Vagina (tissue), 2 donors: ENCODE measurements at regions not wholly inside any gene's neighbourhood (a gene's known extent, or its start where the extent isn't known, plus 50 kb on each side); places are given as distances from the start of the nearest gene placed in this dataset.

Source experiments
- DNase-seq, 2 donors: peaks; one replicate each; pipeline ENCODE4 v3.0.0-alpha.2; 2017; ENCODE audit errors: extremely low spot score in 2 of 2
- H3K27ac ChIP-seq: fragments of 200-600 bp; sonication (generic); one replicate; pipeline ENCODE4 v1.5.1; 2019
- H3K27me3 ChIP-seq: fragments of 200-600 bp; sonication (generic); one replicate; pipeline ENCODE4 v1.5.1; 2019
- H3K36me3 ChIP-seq, 2 donors: fragments of 200-600 bp; sonication (generic); one replicate each; pipeline ENCODE4 v1.5.1; 2017 to 2019
- H3K4me1 ChIP-seq: fragments of 200-600 bp; sonication (generic); one replicate; pipeline ENCODE4 v1.5.1; 2019
- H3K4me3 ChIP-seq, 2 donors: fragments of 200-600 bp; sonication (generic); 1 replicate in 1 of 2; 2 replicates in 1 of 2; pipeline ENCODE4 v1.5.1; 2016 to 2019
- H3K9me3 ChIP-seq: fragments of 200-600 bp; sonication (generic); one replicate; pipeline ENCODE4 v1.5.1; 2019
- CTCF ChIP-seq, 3 experiments: fragments of 450-650 bp in 2 of 3; fragments of 200-600 bp in 1 of 3; sonication (generic) in 1 of 3; IDR thresholded peaks; one replicate each; pipeline ENCODE4 v1.5.1; 2017 to 2019; ENCODE audit warnings: antibody characterized with exemption in 3 of 3, mild to moderate bottlenecking in 2 of 3, moderate library complexity in 2 of 3
- POLR2A ChIP-seq, 2 donors: fragments of 450-650 bp; IDR thresholded peaks; one replicate each; pipeline ENCODE4 v1.6.1; 2017; ENCODE audit warnings: antibody characterized with exemption in 2 of 2, mild to moderate bottlenecking in 2 of 2, moderate library complexity in 2 of 2
- POLR2AphosphoS5 ChIP-seq, 2 donors: sonication (generic); formaldehyde crosslinking; IDR thresholded peaks; one replicate each; pipeline ENCODE4 v1.9.0; 2017; ENCODE audit warnings: antibody characterized with exemption in 2 of 2, mild to moderate bottlenecking in 2 of 2, low read depth in 1 of 2; ENCODE audit not compliant: insufficient read depth in 1 of 2
- intact Hi-C: fragments of 100-400 bp; cut with DNase I; formaldehyde crosslinking; loops from one replicate; pipeline ENCODE4 v1.15.1; 2023

GRCh38 chr7:13633857-13634256 is 355.6 kb downstream of the ETV1 start:
- no peak for TF ChIP-seq POLR2A (IDR thresholded peaks at IDR 0.05)
- TF ChIP-seq CTCF (IDR thresholded peaks at IDR 0.05), result no peak
- TF ChIP-seq POLR2AphosphoS5 (IDR thresholded peaks at IDR 0.05; ENCODE audit: insufficient read depth in 1 of 2, low read depth in 1 of 2), result no peak
- no peaks in the 10 kb centered on the region for H3K9me3 ChIP-seq
- intact Hi-C loops, result no loop called here
- H3K27me3 ChIP-seq, result no peaks in the 10 kb centered on the region
- DNase-seq, result no peak
- no peak overlapping the region for H3K4me3 ChIP-seq
- H3K27ac ChIP-seq, result no peak overlapping the region
- H3K36me3 ChIP-seq, result no peaks in the 10 kb centered on the region
- no peaks in the 10 kb centered on the region for H3K4me1 ChIP-seq

GRCh38 chr7:13639396-13639795 is 350.1 kb downstream of the ETV1 start:
- Histone ChIP-seq H3K27ac (no peak overlapping the region), H3K4me3 (no peak overlapping the region), H3K9me3 (no peaks in the 10 kb centered on the region), H3K36me3 (no peaks in the 10 kb centered on the region), H3K4me1 (no peaks in the 10 kb centered on the region), H3K27me3 (no peaks in the 10 kb centered on the region)
- no peak for TF ChIP-seq POLR2AphosphoS5 (IDR thresholded peaks at IDR 0.05; ENCODE audit: insufficient read depth in 1 of 2, low read depth in 1 of 2)
- intact Hi-C loops, result no loop called here
- DNase-seq, result no peak

- no peak for DNase-seq
- H3K36me3 ChIP-seq, result no peaks in the 10 kb centered on the region
- H3K27me3 ChIP-seq, result no peaks in the 10 kb centered on the region
- H3K27ac ChIP-seq, result no peak overlapping the region
- no peaks in the 10 kb centered on the region for H3K9me3 ChIP-seq
- no peak for TF ChIP-seq CTCF (IDR thresholded peaks at IDR 0.05)
- TF ChIP-seq POLR2A (IDR thresholded peaks at IDR 0.05), result no peak
- TF ChIP-seq POLR2AphosphoS5 (IDR thresholded peaks at IDR 0.05; ENCODE audit: insufficient read depth in 1 of 2, low read depth in 1 of 2), result no peak
- no peak overlapping the region for H3K4me3 ChIP-seq
- intact Hi-C loops, result no loop called here
- H3K4me1 ChIP-seq, result no peaks in the 10 kb centered on the region
These were observed 347.8 kb downstream of the ETV1 start for GRCh38 chr7:13641714-13642113.

- no peak for DNase-seq
- TF ChIP-seq CTCF (IDR thresholded peaks at IDR 0.05), result no peak
- no peak for TF ChIP-seq POLR2A (IDR thresholded peaks at IDR 0.05)
- TF ChIP-seq POLR2AphosphoS5 (IDR thresholded peaks at IDR 0.05; ENCODE audit: insufficient read depth in 1 of 2, low read depth in 1 of 2), result no peak
- intact Hi-C loops, result no loop called here
- Histone ChIP-seq H3K4me3 (no peak overlapping the region), H3K36me3 (no peaks in the 10 kb centered on the region), H3K27me3 (no peaks in the 10 kb centered on the region), H3K27ac (no peak overlapping the region), H3K4me1 (no peaks in the 10 kb centered on the region), H3K9me3 (no peaks in the 10 kb centered on the region)
These were observed 338.3 kb downstream of the ETV1 start for GRCh38 chr7:13651167-13651566.

GRCh38 chr7:13656330-13656729 is 333.1 kb downstream of the ETV1 start:
- Histone ChIP-seq H3K36me3 (no peaks in the 10 kb centered on the region), H3K4me3 (no peak overlapping the region), H3K9me3 (no peaks in the 10 kb centered on the region), H3K27ac (no peak overlapping the region), H3K4me1 (no peaks in the 10 kb centered on the region), H3K27me3 (no peaks in the 10 kb centered on the region)
- TF ChIP-seq POLR2A (IDR thresholded peaks at IDR 0.05) (no peak), CTCF (IDR thresholded peaks at IDR 0.05) (no peak), POLR2AphosphoS5 (IDR thresholded peaks at IDR 0.05; ENCODE audit: insufficient read depth in 1 of 2, low read depth in 1 of 2) (no peak)
- intact Hi-C loops, result no loop called here
- no peak for DNase-seq

- no peaks in the 10 kb centered on the region for H3K4me1 ChIP-seq
- no peak for DNase-seq
- no peak overlapping the region for H3K27ac ChIP-seq
- intact Hi-C loops, result no loop called here
- no peaks in the 10 kb centered on the region for H3K36me3 ChIP-seq
- no peaks in the 10 kb centered on the region for H3K9me3 ChIP-seq
- no peak overlapping the region for H3K4me3 ChIP-seq
- TF ChIP-seq CTCF (IDR thresholded peaks at IDR 0.05), result no peak
- no peaks in the 10 kb centered on the region for H3K27me3 ChIP-seq
These were observed 316.2 kb downstream of the ETV1 start for GRCh38 chr7:13673290-13673689.
